Mucosa of rectum (tissue), 2 donors: ENCODE measurements at regions not wholly inside any gene's neighbourhood (a gene's known extent, or its start where the extent isn't known, plus 50 kb on each side); places are given as distances from the start of the nearest gene placed in this dataset.

ENCODE experiments used
- H3K27ac ChIP-seq, 2 donors: one replicate each; pipeline ENCODE4 v1.7.0; 2013; ENCODE audit warnings: inconsistent platforms in 2 of 2, low read depth in 2 of 2, low read length in 2 of 2
- H3K27me3 ChIP-seq, 2 donors: one replicate each; pipeline ENCODE4 v1.7.0; 2013; ENCODE audit warnings: low read length in 2 of 2; ENCODE audit not compliant: control insufficient read depth in 2 of 2, insufficient read depth in 2 of 2
- H3K36me3 ChIP-seq, 2 donors: one replicate each; pipeline ENCODE4 v1.7.0; 2013; ENCODE audit warnings: low read length in 2 of 2; ENCODE audit not compliant: control insufficient read depth in 2 of 2, insufficient read depth in 2 of 2
- H3K4me1 ChIP-seq, 2 donors: one replicate each; pipeline ENCODE4 v1.7.0; 2013; ENCODE audit warnings: low read length in 2 of 2, mild to moderate bottlenecking in 1 of 2; ENCODE audit not compliant: control insufficient read depth in 2 of 2, insufficient read depth in 2 of 2
- H3K4me3 ChIP-seq, 2 donors: one replicate each; pipeline ENCODE4 v1.7.0; 2013; ENCODE audit warnings: low read length in 2 of 2
- H3K9ac ChIP-seq, 2 donors: one replicate each; pipeline ENCODE4 v1.7.0; 2013; ENCODE audit warnings: low read length in 2 of 2, low read depth in 1 of 2, mild to moderate bottlenecking in 1 of 2
- H3K9me3 ChIP-seq, 2 donors: one replicate each; pipeline ENCODE4 v1.7.0; 2013; ENCODE audit warnings: low read length in 2 of 2; ENCODE audit not compliant: control insufficient read depth in 2 of 2
- donor health status: healthy.
- donor health status: Normal muscosa, but diverticular disease.

GRCh38 chr1:38113159-38113666, 66.6 kb upstream of the POU3F1 start:
- no peaks in the 10 kb centered on the region for H3K27me3 ChIP-seq
- H3K4me3 ChIP-seq, result no peak overlapping the region
- no peaks in the 10 kb centered on the region for H3K9me3 ChIP-seq
- no peaks in the 10 kb centered on the region for H3K36me3 ChIP-seq
- H3K9ac ChIP-seq, result no peak overlapping the region
- no peak overlapping the region for H3K27ac ChIP-seq
- no peaks in the 10 kb centered on the region for H3K4me1 ChIP-seq

- Histone ChIP-seq H3K36me3 (no peaks in the 10 kb centered on the region), H3K4me1 (no peaks in the 10 kb centered on the region), H3K27ac (no peak overlapping the region), H3K9me3 (no peaks in the 10 kb centered on the region), H3K4me3 (no peak overlapping the region), H3K27me3 (no peaks in the 10 kb centered on the region), H3K9ac (no peak overlapping the region)
Observed at GRCh38 chr1:38111589-38111988, 65.0 kb upstream of the POU3F1 start.

DNA sequence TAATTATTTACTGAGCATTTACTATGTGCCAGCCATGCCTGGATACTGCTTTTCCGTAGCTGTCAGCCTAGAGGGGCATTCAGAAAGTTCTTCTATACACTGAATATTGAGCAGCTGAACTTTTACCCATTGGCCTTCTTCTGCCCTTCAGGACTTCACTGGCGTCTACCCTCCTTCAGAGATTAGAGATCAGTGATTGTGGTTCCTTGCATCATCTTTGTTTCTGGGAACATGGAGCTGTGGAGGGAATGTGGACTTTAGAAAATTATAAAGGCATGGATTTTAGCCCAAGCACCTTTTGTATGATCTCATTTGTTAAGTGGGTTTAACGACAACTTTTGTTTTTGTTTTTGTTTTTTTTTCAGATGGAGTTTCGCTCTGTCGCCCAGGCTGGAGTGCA, 58.7 kb upstream of the POU3F1 start:
- H3K4me3 ChIP-seq, result no peak overlapping the region
- H3K9ac ChIP-seq, result no peak overlapping the region
- no peaks in the 10 kb centered on the region for H3K4me1 ChIP-seq
- H3K36me3 ChIP-seq, result no peaks in the 10 kb centered on the region
- H3K9me3 ChIP-seq, result no peaks in the 10 kb centered on the region
- no peak overlapping the region for H3K27ac ChIP-seq
- H3K27me3 ChIP-seq, result no peaks in the 10 kb centered on the region

DNA sequence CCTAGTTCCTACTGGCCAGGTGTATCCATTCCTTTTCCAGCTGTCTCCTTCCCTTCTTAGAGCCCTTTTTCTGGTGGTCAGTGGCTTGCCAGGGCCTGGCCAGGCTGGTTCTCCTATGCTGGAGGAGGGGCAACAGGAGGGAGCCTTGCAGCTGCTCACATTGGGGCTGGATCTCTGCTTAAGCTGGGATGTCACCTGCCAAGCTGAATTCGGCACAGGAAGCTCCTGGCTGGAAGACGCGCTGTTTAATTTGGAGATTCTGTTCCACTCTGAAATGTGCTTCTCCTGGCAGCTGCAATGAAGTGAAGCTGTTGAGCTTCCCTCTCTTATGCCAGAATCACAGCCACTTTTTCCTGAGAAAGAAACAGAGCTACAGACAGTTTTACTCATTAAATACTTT, 56.0 kb upstream of the POU3F1 start:
- Histone ChIP-seq H3K9ac (no peak overlapping the region), H3K27ac (no peak overlapping the region)

GRCh38 chr1:38101037-38101785, 54.6 kb upstream of the POU3F1 start:
- Histone ChIP-seq H3K27ac (no peak overlapping the region), H3K36me3 (no peaks in the 10 kb centered on the region), H3K27me3 (no peaks in the 10 kb centered on the region), H3K4me3 (no peak overlapping the region), H3K4me1 (peaks cover 0 to 8% of the 10 kb centered on the region in 2 donors), H3K9ac (no peak overlapping the region), H3K9me3 (no peaks in the 10 kb centered on the region)

More for the DNA sequence above, 56.0 kb upstream of the POU3F1 start:
- no peaks in the 10 kb centered on the region for H3K27me3 ChIP-seq
- peaks cover 0 to 4% of the 10 kb centered on the region in 2 donors for H3K4me1 ChIP-seq
- H3K36me3 ChIP-seq, result no peaks in the 10 kb centered on the region
- no peaks in the 10 kb centered on the region for H3K9me3 ChIP-seq
- no peak overlapping the region for H3K4me3 ChIP-seq

DNA sequence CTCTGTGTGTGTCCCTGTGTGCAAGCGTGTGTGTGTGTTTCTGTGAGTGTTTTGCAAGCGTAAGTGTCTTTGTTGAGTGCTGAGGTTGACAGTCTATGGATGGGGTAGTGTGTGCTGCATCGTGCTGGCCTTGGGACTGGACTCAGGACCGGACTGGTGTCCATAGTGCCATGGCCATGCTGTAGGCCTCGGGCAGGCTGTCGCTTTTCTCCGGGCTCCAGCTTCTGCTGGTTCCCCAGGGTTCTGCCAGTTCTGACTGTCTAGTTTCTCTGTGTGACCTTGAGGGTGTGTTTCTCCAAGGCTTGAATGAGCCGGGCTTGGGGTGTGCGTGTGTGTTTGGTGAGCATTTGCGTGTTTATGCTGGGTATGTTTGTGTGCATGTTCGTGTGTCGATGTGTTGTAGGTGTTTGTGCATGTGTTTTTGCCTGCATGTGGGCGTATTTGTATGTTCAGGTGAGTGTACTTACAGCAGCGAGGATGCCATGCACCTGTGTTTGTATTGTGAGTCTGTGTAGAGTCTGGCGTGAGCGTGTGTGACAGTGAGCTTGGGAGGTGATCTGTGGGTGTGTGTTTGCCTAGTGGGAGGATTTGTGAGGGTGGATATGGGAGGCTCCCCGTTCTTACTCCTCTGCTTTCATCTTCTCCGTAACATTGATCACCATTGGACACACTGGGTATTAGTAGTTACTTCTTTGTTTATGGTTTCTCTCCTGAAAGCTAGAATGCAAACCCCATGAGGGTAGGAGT, 51.7 kb upstream of the POU3F1 start:
- H3K36me3 ChIP-seq, result no peaks in the 10 kb centered on the region
- no peak overlapping the region for H3K9ac ChIP-seq
- no peak overlapping the region for H3K27ac ChIP-seq
- H3K9me3 ChIP-seq, result no peaks in the 10 kb centered on the region
- no peak overlapping the region for H3K4me3 ChIP-seq
- H3K27me3 ChIP-seq, result peaks cover 0 to 3% of the 10 kb centered on the region in 2 donors
- peaks cover 0 to 8% of the 10 kb centered on the region in 2 donors for H3K4me1 ChIP-seq

GRCh38 chr1:38097284-38097898, 50.8 kb upstream of the POU3F1 start:
- Histone ChIP-seq H3K9ac (no peak overlapping the region), H3K4me3 (no peak overlapping the region), H3K27ac (no peak overlapping the region), H3K4me1 (peaks cover 0 to 8% of the 10 kb centered on the region in 2 donors), H3K27me3 (peaks cover 0 to 3% of the 10 kb centered on the region in 2 donors), H3K36me3 (no peaks in the 10 kb centered on the region), H3K9me3 (no peaks in the 10 kb centered on the region)
